ENCODE measurements at regions not wholly inside any gene's neighbourhood (a gene's known extent, or its start where the extent isn't known, plus 50 kb on each side); places are given as distances from the start of the nearest gene placed in this dataset.
"Not testable (repeated sequence)": the region's sequence is repeated elsewhere in the genome, so short reads cannot be mapped to it uniquely, and the experiment has no call there.

DNA sequence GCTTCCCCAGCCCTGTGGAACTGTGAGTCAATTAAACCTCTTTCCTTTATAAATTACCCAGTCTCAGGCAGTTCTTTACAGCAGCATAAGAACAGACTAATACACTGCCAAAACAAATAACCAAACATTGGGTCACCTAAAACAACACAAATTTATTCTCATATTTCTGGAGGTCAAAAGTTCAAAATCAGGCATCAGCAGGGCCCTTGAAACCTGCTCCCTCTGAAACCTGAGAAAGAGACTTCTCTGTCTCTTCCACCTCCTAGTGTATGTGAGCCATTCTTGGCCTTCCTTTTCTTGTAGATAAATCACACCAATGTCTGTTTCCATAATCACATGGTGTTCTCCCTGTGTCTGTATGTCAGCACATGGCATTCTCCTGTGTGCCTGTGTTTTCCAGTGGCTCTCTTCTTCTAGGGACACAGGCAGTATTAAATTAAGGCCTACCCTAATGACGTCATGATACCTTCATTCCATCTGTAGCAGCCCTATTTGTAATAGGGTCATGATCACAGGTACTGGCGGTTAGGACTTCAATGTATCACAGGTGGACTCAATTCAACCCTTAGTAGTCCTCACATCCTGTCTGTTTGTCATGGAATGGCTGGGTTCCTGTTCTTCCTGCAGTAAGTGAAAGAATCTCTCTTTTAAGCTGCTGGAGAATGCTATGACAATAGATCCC is 147.3 kb upstream of the CLNK start:
- no peak for DNase-seq (ENCODE audit: low read depth in 2 of 2)

DNA sequence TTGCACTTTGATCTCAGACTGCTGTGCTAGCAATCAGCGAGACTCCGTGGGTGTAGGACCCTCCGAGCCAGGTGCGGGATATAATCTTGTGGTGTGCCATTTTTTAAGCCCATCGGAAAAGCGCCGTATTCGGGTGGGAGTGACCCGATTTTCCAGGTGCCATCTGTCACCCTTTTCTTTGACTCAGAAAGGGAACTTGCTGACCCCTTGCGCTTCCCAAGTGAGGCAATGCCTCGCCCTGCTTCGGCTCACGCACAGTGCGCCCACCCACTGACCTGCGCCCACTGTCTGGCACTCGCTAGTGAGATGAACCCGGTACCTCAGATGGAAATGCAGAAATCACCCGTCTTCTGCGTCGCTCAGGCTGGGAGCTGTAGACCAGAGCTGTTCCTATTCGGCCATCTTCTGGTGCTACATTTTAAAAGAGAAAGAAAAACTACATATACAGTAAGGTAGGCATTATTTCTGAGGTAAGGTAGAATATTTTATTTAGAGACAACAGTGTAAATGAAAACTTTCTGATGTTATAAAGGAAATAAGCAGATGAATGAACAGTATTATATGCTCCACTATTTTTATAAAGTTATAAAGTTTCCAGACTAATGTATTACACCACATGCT is 144.5 kb upstream of the CLNK start:
- DNase-seq (ENCODE audit: low read depth in 2 of 2): not testable (repeated sequence)

DNA sequence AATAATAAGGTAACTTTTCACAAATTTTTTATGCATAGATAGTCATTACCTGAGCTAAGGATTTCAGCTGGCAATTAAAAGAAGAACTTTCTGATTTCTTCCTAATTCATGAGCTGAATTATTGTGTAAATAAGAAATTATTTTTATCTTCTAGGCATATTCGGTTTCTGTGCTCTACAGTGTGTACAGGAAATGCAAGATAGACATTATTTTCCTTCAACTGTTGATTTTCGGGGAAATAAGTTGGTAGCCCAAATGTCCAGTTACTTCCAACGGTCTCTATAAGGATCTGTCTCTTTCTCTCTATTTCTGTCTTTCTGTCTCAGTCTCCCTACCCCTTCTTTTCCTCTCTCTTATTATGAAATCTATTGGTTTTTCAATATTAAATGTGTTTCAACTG is 137.3 kb upstream of the CLNK start:
- DNase-seq (ENCODE audit: low read depth in 2 of 2): no peak

DNA sequence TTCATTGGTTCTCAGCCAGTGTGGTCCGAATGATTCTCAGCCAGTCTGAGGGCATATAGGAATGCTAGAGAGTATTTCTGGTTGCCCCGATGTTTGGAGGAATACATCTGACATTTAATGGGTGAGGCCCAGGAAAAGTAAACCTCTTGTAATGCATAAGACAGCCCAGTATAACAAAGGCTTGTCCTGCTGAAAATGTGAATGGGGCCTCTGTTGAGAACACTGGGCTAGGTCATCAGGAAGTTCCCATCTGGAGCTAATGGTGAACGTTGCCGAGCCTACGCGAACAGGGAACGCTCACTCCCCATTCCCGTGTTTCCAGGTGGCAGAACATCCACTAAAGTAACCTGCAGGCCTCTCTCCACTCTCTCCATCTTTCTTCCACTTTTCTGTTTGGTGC is 132.0 kb upstream of the CLNK start:
- DNase-seq (ENCODE audit: low read depth in 2 of 2): no peak

DNA sequence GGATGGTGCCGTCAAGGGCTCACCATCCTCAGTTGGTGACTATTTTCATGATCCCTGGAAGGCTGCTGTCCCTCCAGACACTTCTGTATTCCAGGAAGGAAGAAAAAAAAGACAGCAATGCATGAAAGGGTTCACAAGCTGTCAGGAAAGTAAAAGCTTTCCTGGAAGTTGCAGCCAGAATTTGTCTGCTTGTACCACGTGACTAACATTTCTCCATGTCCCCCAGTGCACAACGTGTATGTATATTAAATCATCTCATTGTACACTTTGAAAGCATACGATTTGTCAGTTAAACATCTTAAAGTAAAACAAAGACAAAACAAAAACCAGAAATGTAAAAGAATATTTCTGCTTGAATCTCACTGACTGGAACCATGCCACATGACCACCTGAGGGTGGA is 127.4 kb upstream of the CLNK start:
- no peak for DNase-seq (ENCODE audit: low read depth in 2 of 2)

DNA sequence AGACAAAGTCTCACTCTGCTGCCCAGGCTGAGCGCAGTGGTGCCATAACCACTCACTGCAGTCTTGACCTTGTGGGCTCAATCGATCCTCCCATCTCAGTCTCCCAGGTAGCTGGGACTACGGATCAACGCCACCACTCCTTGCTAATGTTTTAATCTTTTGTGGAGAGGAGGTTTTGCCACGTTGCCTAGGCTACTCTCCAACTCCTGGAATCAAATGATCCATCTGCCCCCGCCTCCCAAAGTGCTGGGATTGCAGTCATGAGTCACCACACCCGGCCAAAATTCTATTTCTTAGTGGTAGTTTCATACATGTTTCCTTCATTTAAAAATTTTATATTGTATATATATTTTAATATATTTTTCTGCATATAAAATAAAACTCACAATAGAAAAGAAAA is 125.8 kb upstream of the CLNK start:
- no peak for DNase-seq (ENCODE audit: low read depth in 2 of 2)

DNA sequence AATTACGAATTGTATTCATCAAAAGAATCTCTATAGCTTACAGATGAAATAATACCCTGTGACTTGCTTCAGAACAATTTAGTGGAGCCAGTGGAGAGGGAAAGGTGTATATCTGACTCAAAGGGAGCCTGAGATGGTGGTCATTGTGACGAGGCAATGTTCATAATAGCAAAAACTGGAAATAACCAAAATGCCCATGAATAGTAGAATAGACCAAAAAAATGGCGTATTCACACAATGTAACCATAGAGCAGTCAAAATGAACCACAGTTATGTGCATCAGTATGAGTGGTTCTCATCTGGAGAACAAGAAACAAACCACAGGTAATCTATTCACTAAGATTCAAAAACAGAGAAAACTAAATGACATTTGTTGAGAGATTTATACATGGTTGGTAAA is 125.3 kb upstream of the CLNK start:
- no peak for DNase-seq (ENCODE audit: low read depth in 2 of 2)

DNA sequence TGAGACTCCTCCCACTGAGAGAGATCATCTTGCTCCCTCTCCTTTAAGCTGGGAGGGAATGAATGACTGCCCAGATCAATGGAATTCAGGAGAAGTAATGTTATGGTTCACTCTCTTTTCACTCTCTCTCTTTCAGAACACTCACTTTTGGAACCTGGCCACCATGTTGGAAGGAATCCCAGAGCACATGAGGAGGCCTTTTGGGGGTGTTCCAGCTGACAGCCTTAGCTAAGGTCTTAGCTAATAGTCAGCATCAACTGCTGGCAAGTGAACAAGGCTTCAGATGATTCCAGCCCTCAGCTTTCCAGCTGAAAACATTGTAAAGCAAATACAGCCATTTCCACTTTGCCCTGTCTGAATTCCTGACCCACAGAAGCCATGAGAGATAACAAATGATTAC is 124.0 kb upstream of the CLNK start:
- peak; percentile 32 to 48 for DNase-seq (ENCODE audit: low read depth in 2 of 2)

DNA sequence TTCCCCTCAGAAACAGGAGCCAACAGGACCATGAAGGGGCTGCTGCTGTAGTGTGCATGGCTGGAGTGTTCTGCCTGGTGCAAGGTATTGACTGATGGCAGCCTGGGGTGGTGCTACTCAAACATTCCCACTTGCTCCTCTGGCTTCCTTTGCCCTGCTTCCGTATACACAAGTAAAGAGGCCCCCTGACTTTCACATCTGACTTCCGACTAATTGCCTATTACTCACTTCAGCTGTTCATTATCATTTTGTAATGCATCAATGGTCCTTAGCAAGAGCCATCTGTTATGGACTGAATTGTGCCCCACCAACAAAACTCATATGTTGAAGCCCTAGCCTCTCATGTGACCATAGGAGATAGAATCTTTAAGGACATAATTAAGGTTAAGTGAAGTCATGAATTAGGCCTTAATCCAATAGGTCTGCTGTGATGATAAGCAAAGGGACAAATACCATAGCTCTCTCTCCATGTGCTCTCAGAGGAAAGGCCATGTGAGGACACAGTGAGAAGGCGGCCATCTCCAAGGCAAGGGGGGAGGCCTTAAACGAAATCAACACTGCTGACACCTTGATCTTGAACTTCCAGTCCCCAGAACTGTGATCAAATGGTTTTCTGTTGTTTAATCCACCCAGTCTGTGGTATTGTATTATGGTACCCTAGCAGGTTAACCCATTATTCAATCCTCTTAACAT is 122.5 kb upstream of the CLNK start:
- no peak for DNase-seq (ENCODE audit: low read depth in 2 of 2)

DNA sequence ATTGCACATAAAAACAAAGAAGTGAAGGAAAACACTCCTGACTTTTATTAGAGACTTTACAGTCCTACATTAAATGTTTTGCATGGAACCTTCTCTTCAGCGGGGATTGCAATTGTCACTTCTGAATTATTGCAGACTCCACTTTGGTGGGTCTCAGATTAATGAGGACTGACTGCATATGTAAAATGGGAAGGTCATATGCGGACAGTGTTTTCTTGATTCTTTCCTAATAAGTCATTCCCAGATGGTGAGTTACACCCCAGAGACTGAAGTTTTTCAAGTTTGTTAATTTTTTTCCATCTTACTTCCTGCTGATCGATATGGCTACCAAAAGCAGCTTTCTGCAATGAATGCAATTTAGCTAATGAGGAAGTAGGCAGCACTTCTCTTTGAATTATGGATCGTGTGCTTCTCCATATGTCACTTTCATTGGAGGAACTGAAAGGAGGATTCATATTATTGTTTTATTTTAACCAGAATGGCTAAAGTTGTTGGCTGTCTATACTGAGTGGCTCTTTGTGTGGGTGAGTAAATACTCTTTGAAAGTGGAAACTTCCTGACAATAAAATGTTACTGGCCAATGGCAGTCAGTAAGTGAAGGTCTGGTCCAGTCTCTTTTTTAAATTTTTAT is 119.3 kb upstream of the CLNK start:
- DNase-seq (ENCODE audit: low read depth in 2 of 2): peak; percentile 22 to 28

DNA sequence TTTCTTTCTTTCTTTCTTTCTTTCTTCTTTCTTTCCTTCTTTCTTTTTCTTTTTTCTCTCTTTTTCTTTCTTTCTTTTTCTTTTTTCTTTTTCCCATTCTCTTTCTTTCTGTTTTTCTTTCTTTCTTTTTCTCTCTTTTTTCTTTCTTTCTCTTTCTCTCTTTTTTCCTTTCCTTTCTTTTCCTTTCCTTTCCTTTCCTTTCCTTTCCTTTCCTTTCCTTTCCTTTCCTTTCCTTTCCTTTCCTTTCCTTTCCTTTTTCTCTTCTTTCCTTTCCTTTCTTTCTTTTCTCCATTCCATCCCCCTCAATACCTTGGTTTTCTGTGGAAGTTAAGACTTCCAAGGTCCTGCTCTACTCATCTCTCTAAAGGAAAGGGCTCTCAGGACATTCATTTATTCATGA is 102.8 kb upstream of the CLNK start:
- DNase-seq (ENCODE audit: low read depth in 2 of 2): no peak

DNA sequence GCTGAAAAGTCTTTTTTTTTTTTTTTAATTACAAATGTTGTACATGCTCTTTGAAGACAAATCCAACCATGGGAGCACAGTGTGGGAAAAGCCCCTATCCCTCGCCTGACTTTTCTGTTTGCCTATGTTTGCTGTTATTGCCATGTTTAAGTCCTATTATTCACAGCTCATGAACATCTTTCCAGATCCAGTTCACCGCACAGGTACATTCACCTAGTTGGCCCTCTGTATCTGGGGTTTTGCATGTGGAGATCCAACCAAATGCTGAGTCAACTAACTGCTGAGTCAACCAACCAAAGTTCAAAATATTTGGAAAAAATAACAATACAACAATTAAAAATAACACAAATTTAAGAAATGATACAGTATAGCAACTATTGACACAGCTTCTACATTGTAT is 100.1 kb upstream of the CLNK start:
- DNase-seq (ENCODE audit: low read depth in 2 of 2): no peak

DNA sequence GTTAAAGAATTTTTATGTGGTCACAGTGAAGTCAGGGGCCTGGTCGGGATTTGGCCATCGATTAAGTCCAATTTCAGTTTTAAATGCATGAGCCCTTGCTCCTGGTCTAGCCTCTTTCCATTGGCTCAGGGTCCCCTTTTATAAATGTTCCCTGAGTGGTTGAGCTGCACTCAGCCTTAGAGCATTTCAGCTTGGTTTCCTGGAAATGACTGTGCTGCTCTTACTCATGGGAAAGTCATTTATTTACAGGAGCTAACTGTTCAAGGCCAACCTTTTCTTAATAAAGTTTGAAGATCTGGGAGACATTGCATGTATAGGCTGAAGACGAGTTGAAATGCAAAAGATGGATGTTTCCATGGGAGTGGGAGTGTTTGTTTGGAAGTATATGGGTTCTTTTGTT is 98.8 kb upstream of the CLNK start:
- peak; percentile 80 for DNase-seq (ENCODE audit: low read depth in 2 of 2)

DNA sequence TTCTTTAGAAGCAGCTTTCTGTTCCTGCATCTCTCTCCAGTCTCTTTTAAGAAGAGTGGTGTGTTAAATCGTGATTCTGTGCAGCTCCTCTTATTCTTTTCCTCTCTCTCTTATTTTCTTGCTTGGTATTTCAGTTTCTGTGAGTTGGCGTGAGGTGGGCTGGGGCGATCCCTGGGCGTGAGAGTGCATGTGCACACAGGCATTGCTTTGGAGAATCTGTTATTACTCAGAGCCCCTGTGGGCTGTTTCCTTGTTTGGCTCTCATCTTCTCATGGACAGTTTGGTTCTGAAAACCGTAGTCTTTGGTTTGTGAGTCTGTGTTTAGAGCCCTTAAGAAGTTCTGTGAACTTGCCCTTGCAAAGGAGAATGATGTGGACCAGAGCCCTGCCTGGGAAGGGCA is 97.2 kb upstream of the CLNK start:
- DNase-seq (ENCODE audit: low read depth in 2 of 2): no peak

DNA sequence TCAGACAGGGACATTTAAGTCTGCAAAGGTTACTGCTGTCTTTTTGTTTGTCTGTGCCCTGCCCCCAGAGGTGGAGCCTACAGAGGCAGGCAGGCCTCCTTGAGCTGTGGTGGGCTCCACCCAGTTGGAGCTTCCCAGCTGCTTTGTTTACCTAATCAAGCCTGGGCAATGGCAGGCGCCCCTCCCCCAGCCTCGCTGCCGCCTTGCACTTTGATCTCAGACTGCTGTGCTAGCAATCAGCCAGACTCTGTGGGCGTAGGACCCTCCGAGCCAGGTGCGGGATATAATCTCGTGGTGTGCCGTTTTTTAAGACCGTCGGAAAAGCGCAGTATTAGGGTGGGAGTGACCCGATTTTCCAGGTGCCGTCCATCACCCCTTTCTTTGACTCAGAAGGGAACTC is 96.2 kb upstream of the CLNK start:
- not testable (repeated sequence) for DNase-seq (ENCODE audit: low read depth in 2 of 2)

DNA sequence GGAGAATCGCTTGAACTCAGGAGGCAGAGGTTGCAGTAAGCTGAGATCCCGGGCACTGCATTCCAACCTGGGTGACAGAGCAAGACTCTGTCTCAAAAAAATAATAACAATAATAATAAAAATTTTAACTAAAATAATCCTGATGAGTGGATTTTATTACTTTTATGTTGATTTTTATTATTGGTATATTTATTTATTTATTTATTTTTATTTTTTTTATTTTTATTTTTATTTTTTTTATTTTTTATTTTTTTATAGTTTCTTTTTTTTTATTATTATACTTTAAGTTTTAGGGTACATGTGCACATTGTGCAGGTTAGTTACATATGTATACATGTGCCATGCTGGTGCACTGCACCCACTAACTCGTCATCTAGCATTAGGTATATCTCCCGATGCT is 90.6 kb upstream of the CLNK start:
- DNase-seq (ENCODE audit: low read depth in 2 of 2): not testable (repeated sequence)

DNA sequence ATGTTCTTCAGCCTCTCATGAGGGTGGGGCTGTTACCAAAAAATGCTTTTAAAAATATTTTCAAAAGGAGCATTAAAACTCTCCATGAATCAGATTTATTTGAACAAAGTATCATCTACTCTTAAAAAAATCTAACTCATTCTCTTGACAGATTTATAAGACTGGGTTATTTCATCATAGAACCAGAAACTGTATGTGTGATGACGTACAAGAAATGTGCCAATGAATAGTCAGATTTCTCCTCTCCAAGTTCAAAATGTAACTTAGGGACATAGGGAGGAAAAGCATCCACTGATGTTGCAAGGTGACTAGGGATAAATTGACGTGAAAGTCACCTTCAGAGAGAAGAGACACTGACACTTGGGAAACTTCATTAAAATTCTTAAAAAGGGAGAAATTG is 89.1 kb upstream of the CLNK start:
- no peak for DNase-seq (ENCODE audit: low read depth in 2 of 2)

DNA sequence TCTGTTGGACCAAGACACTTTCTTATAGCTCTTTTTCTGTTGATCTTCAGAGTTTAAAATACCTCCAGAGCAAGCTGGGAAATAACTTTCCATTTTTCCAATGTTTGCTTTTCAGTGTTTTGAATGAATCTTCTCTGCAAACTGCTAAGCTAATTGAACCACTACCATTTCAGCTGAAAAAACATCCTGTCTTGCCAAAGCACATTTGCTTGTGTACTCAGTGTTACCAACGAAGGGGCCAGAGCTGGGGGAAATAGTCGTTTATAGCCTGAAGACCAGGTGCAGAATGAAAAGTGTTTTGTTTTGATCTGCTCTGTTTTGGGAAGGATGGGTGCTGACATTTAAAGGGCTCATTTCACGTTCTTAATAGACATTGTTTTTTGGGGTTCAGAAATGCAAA is 88.4 kb upstream of the CLNK start:
- DNase-seq (ENCODE audit: low read depth in 2 of 2): no peak

DNA sequence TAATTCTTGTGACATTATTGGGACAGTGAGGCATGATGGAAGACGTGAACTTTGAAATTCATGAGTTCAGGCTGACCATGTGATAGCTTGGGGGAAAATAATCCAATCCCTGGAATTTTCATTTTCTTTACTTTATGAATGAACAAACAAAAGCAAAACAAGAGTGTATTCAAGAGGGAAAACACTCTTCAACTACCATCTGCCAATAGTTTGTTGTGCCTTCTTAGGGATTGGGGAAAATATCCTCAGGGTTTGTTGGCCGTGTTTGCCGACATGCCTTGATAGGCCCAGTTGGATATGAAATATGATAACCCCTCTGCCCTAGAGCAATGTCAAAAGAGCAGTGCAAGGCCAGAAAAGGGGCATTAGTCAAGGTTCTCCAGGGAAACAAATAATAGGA is 80.8 kb upstream of the CLNK start:
- no peak for DNase-seq (ENCODE audit: low read depth in 2 of 2)

DNA sequence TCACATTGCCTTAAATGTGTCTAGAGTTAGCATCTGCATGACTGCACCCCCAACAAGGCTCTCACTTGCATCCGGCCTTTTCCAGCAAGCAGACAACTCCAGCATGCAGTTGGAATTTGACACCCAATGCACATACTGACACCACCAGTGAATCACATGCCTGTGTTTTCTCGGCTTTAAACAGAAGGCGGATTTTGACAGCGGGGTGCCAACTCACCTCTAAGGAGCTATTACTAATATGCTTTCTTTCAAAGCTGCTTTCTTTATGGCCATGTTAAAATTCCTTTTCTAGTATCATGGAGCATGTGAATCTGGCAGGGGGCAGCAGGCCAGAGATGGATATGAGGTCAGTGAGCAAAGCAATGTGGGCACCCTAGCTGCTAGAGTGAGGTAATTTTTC is 78.0 kb upstream of the CLNK start:
- peak; percentile 94 to 95 for DNase-seq (ENCODE audit: low read depth in 2 of 2)

DNA sequence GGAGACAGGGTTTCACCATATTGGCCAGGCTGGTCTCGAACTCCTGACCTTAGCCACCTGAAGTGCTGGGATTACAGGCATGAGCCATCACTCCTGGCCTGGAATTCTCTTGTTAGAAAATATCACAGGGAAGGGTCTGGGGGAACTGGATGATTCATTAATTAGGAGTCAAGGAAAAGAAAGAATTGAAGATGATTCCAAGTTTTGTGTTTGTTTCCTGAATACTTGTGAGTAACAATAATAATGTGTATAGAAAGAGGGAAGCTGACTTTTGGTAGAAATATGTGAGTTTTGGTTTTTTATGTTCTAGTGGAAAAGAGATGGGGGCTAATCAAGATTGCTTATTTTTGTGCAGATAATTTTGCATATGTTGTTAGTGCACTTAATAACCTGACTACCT is 77.3 kb upstream of the CLNK start:
- peak; percentile 56 to 60 for DNase-seq (ENCODE audit: low read depth in 2 of 2)

DNA sequence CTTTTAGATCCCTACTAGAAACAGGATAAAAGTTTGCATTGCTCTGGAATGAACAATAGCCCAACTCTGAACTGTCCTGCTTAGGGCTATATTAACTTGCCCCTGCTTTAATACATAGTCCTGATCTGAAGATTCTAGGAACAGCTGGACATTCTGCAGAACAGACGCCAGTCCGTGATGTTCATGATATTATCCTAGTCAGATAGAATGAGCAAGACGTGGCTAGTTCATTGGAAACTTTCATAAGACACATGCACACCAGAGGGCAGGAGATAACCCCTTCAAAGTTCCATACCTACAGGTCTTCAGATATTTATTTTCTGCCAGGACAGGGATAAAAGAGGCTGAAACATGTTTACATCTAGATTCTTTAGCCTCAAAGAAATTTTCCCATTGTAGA is 75.5 kb upstream of the CLNK start:
- DNase-seq (ENCODE audit: low read depth in 2 of 2): no peak

DNA sequence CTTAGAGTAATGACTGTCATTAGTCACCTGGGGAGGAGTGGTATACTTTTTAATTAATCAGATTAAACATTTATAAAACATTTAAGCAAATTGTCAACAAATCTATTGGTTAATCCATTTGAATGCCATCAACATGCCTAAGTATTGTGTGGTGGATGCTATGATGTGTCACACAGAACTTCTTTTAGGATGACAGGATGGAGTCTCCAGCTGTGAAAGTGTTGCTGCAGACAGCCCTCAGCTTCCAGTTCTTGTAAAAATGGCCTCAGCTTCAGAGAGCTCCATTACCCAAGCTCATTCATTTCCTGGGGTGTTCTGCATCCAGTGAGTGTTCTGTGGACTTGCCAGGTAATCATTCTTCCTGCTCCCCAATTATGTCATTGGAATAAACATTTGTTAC is 74.3 kb upstream of the CLNK start:
- DNase-seq (ENCODE audit: low read depth in 2 of 2): no peak
